GM12874 (cell line): ENCODE measurements at regions not wholly inside any gene's neighbourhood (a gene's known extent, or its start where the extent isn't known, plus 50 kb on each side); places are given as distances from the start of the nearest gene placed in this dataset.

Experiments used
- TF ChIP-seq, protein P1 (sequence below): IDR thresholded peaks from 2 replicates; pipeline ENCODE4 v1.5.1; 2011; ENCODE audit warnings: low read depth, mild to moderate bottlenecking, control low read depth, low read length, moderate library complexity; ENCODE audit not compliant: insufficient read depth

DNA sequence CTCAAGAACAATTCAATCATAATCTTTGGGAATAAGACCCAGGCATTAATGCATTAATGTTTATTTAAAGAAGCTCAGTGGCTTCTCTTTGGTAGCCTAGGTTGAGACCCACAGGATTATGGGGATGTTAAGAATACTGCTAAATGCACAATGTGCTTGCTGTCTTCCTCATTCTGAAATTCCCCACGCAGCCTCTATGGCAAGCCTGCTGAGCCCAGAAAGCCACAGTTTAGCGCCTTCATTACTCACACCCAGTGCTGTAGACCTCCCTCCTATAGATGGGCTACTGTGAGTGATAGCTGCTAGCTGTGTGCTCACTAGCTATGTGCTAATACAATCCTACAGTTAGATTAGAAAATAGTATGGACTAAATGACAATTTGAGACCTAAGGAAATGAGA is 90.6 kb downstream of the TNFSF13B start:
- TF ChIP-seq, protein P1, sequence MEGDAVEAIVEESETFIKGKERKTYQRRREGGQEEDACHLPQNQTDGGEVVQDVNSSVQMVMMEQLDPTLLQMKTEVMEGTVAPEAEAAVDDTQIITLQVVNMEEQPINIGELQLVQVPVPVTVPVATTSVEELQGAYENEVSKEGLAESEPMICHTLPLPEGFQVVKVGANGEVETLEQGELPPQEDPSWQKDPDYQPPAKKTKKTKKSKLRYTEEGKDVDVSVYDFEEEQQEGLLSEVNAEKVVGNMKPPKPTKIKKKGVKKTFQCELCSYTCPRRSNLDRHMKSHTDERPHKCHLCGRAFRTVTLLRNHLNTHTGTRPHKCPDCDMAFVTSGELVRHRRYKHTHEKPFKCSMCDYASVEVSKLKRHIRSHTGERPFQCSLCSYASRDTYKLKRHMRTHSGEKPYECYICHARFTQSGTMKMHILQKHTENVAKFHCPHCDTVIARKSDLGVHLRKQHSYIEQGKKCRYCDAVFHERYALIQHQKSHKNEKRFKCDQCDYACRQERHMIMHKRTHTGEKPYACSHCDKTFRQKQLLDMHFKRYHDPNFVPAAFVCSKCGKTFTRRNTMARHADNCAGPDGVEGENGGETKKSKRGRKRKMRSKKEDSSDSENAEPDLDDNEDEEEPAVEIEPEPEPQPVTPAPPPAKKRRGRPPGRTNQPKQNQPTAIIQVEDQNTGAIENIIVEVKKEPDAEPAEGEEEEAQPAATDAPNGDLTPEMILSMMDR = no peak

DNA sequence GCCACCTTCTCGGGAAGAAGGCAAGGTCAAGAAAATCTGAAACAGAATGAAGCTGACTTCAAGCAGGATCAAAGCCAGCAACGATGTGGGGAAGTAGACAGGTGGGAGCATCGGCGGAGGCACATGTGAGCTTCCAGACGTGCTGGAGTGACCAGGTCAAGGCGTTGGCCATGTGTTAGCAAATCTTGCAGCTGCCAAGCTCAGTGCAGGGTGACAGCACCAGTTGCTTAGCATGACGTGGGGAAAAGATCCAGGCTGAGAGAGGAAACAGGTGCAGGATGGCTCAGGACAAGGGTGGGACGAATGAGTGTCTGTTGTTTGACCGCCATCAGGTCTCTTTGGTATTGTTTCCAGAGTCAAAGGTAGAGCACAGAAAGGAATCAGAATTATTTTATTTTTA is 92.3 kb downstream of the TNFSF13B start:
- TF ChIP-seq, protein P1 = no peak

DNA sequence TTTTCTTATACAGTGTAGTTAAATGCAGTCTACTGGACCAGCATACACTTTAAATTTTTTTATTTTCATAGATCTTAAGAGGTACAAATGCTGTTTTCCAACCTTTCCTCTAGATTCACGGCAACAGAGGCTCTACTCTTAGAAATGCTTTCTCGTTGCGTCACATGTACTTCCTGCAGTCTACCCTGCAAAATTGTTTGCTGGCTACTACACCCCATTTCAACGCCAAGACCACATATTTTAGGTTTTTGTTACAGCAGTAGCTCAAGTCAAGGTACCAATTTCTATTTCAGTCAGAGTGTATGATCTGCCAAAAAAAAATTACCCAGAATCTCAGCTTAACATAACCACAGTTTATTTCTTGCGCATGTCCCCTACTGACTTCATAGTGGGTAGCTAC is 94.1 kb downstream of the TNFSF13B start:
- TF ChIP-seq, protein P1 = no peak

DNA sequence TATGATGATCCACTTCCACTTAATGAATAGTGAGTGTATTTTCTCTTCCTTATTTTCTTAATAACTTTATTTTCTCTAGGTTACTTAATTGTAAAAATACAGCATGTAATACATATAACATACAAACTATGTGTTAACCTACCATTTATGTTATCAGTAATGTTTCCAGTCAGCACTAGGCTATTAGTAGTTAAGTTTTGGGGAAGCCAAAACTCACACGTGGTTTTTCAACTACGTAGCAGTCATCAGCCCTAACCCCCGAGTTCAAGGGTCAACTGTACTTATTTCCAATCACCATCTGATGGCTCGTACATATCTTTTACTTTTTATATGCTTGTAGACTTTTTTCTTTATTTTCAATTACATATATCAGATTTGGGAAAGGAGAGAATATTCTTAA is 95.7 kb downstream of the TNFSF13B start:
- TF ChIP-seq, protein P1 = no peak

DNA sequence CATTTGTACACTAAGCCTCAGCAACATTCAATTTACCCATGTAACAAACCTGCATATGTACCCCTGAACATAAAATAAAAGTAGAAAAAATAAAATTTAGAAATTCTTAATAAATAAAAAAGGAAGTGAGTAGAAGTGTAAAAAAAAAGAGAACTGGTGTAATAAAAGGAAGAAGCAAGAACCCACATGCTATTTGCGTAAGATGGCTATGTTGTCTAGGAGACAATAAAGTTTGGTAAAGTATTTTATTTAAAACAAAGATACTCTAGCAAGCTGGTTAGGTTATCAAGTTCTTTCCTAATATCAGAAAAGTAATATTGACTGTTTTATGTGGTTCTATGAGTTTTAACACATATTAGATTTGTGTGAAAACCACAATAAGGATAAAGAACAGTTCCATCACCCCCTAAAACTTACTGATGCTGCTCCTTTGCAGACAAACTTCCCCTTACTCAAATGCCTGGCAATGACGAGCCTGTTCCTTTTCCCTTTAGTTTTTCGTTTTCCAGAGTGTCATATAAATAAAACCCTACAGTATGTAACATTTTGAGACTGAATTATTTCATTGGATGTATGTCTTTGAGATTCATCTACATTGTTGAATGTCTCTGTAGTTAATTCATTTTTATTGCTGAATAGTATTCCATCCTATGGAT is 98.9 kb downstream of the TNFSF13B start:
- TF ChIP-seq, protein P1 = no peak

DNA sequence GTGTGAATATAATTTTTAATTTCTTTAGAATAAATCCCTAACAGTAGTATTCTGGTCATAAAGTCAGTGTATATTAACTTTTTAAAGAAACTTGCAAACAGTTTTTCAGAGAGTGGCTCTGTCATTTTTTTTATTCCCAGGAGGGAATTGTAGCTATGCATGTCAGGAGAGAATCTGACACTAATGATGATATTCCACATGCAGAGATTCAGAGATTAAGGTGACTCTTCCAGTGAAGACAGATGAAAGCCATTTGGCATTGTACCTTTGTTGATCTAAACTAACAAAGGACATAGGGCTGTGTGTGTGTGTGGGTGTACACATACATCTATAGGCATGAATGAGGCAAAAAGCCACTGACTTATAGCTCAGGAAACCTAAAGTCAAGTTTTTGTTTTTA is 99.9 kb downstream of the TNFSF13B start:
- TF ChIP-seq, protein P1 = no peak

DNA sequence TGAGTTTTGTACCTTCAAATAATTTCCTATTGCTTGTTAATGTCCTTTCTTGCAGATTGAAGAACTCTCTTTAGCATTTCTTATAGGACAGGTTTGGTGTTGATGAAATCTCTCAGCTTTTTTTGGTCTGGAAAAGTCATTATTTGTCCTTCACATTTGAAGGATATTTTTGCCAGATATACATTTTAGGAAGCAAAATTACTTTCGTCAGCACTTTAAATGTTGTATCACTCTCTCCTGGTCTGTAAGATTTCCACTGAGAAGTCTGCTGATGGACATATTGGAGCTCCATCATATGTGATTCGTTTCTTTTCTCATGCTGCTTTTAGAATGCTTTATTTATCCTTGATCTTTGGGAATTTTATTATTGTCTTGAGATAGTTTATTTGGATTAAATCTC is 105.5 kb downstream of the TNFSF13B start:
- TF ChIP-seq, protein P1 = no peak
